Gastrocnemius medialis (tissue), 4 donors: ENCODE measurements at regions not wholly inside any gene's neighbourhood (a gene's known extent, or its start where the extent isn't known, plus 50 kb on each side); places are given as distances from the start of the nearest gene placed in this dataset.

ENCODE experiments used
- POLR2A ChIP-seq, 2 donors: fragments of 450-650 bp; IDR thresholded peaks; one replicate each; pipeline ENCODE4 v1.6.1; 2017; ENCODE audit warnings: antibody characterized with exemption in 2 of 2, mild to moderate bottlenecking in 2 of 2, moderate library complexity in 2 of 2
- TF ChIP-seq, protein P1 (sequence below), 5 experiments: fragments of 450-650 bp in 3 of 5; fragments of 200-600 bp in 2 of 5; sonication (generic) in 2 of 5; IDR thresholded peaks in 4 of 5; conservative IDR thresholded peaks in 1 of 5; 1 replicate in 4 of 5; 2 replicates in 1 of 5; pipeline ENCODE4 v1.5.1; 2016 to 2019; ENCODE audit warnings: antibody characterized with exemption in 5 of 5, mild to moderate bottlenecking in 3 of 5, moderate library complexity in 3 of 5

DNA sequence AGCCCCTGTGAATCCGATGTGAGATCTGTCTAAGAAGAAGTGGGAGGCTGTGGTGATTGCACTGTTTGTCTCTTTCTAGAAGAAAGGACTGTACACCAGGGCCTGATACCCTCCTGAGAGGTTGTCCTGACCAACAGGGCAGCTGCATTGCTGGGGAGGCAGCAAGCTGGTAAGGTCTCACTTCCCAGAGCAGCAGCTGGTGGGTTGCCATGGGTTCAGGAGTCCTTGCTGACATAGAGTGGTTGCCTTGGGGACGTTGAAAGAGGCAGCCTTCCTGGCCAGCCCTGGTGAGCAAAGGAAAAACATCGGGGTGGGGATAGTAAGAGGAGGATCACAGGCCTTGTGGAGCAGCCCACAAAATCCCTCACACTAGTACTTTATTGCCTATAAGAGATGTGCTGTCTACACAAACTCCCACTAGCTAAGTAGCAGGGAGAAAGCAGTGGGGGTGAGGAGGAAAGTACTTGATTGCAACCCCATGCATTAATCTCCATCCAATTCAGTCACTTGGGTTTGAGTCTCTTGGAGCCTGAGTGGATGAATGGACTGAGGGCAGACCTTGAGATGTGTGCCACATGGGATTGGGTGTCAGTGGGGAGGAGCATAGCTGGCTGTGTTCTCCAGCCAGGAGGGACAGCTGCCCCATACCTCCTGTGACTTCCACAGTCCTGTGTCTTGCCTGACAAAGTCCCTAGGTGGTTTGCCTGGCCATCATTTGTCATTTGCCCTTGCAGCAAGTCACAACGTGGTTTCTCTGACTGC is 143.8 kb upstream of the RPL38 start:
- TF ChIP-seq, protein P1, sequence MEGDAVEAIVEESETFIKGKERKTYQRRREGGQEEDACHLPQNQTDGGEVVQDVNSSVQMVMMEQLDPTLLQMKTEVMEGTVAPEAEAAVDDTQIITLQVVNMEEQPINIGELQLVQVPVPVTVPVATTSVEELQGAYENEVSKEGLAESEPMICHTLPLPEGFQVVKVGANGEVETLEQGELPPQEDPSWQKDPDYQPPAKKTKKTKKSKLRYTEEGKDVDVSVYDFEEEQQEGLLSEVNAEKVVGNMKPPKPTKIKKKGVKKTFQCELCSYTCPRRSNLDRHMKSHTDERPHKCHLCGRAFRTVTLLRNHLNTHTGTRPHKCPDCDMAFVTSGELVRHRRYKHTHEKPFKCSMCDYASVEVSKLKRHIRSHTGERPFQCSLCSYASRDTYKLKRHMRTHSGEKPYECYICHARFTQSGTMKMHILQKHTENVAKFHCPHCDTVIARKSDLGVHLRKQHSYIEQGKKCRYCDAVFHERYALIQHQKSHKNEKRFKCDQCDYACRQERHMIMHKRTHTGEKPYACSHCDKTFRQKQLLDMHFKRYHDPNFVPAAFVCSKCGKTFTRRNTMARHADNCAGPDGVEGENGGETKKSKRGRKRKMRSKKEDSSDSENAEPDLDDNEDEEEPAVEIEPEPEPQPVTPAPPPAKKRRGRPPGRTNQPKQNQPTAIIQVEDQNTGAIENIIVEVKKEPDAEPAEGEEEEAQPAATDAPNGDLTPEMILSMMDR (IDR thresholded peaks at IDR 0.05 in 4 of 5, conservative IDR thresholded peaks at IDR 0.05 in 1 of 5): no peak
- TF ChIP-seq POLR2A (IDR thresholded peaks at IDR 0.05): no peak
